ENCODE measurements at regions not wholly inside any gene's neighbourhood (a gene's known extent, or its start where the extent isn't known, plus 50 kb on each side); places are given as distances from the start of the nearest gene placed in this dataset.

GRCh38 chr13:40115426-40115825 is 460.0 kb downstream of the COG6 start:
- no peak for ATAC-seq
- intact Hi-C loops (cut with DNase I), result no loop called here
- DNase-seq (ENCODE audit: missing footprints), result no peak

GRCh38 chr13:40116008-40116407 is 460.5 kb downstream of the COG6 start:
- ATAC-seq, result no peak
- intact Hi-C loops (cut with DNase I), result no loop called here
- DNase-seq (ENCODE audit: missing footprints), result no peak

GRCh38 chr13:40118337-40118736 is 462.9 kb downstream of the COG6 start:
- intact Hi-C loops (cut with DNase I), result no loop called here
- ATAC-seq (no peak), DNase-seq (ENCODE audit: missing footprints) (no peak)

GRCh38 chr13:40119852-40120251 is 464.4 kb downstream of the COG6 start:
- no peak for ATAC-seq
- no peak for DNase-seq (ENCODE audit: missing footprints)
- intact Hi-C loops (cut with DNase I), result no loop called here

- intact Hi-C loops (cut with DNase I), result no loop called here
- DNase-seq (ENCODE audit: missing footprints), result no peak
- ATAC-seq, result peak; percentile 59
These were observed 464.8 kb downstream of the COG6 start for GRCh38 chr13:40120288-40120687.

- no peak for DNase-seq (ENCODE audit: missing footprints)
- intact Hi-C loops (cut with DNase I), result no loop called here
- ATAC-seq, result no peak
These were observed 465.3 kb downstream of the COG6 start for GRCh38 chr13:40120781-40121180.

GRCh38 chr13:40121722-40122121 is 466.3 kb downstream of the COG6 start:
- DNase-seq (ENCODE audit: missing footprints), result no peak
- intact Hi-C loops (cut with DNase I), result no loop called here
- no peak for ATAC-seq

- peak; percentile 47 for ATAC-seq
- DNase-seq (ENCODE audit: missing footprints), result no peak
- intact Hi-C loops (cut with DNase I), result no loop called here
These were observed 468.6 kb downstream of the COG6 start for GRCh38 chr13:40123962-40124632.

- DNase-seq (ENCODE audit: missing footprints), result no peak
- intact Hi-C loops (cut with DNase I), result no loop called here
- ATAC-seq, result no peak
These were observed 469.2 kb downstream of the COG6 start for GRCh38 chr13:40124633-40125015.

- DNase-seq (ENCODE audit: missing footprints) (no peak), ATAC-seq (no peak)
- intact Hi-C loops (cut with DNase I), result no loop called here
These were observed 469.9 kb downstream of the COG6 start for GRCh38 chr13:40125336-40125735.

- intact Hi-C loops (cut with DNase I), result no loop called here
- ATAC-seq (no peak), DNase-seq (ENCODE audit: missing footprints) (no peak)
These were observed 471.0 kb downstream of the COG6 start for GRCh38 chr13:40126306-40127085.

- intact Hi-C loops (cut with DNase I), result no loop called here
- ATAC-seq (no peak), DNase-seq (ENCODE audit: missing footprints) (no peak)
These were observed 472.0 kb downstream of the COG6 start for GRCh38 chr13:40127476-40127875.

GRCh38 chr13:40127925-40128324 is 472.5 kb downstream of the COG6 start:
- ATAC-seq, result no peak
- DNase-seq (ENCODE audit: missing footprints), result no peak
- intact Hi-C loops (cut with DNase I), result no loop called here

GRCh38 chr13:40129467-40129866 is 474.0 kb downstream of the COG6 start:
- ATAC-seq, result no peak
- intact Hi-C loops (cut with DNase I), result no loop called here
- DNase-seq (ENCODE audit: missing footprints), result no peak

GRCh38 chr13:40130871-40131636 is 475.6 kb downstream of the COG6 start:
- ATAC-seq (no peak), DNase-seq (ENCODE audit: missing footprints) (no peak)
- intact Hi-C loops (cut with DNase I), result no loop called here

- ATAC-seq (no peak), DNase-seq (ENCODE audit: missing footprints) (no peak)
- intact Hi-C loops (cut with DNase I), result no loop called here
These were observed 476.8 kb downstream of the COG6 start for GRCh38 chr13:40132249-40132648.

- intact Hi-C loops (cut with DNase I), result no loop called here
- no peak for ATAC-seq
- no peak for DNase-seq (ENCODE audit: missing footprints)
These were observed 481.4 kb downstream of the COG6 start for GRCh38 chr13:40136896-40137295.

GRCh38 chr13:40137400-40137799 is 481.9 kb downstream of the COG6 start:
- DNase-seq (ENCODE audit: missing footprints), result no peak
- intact Hi-C loops (cut with DNase I), result no loop called here
- ATAC-seq, result no peak

- intact Hi-C loops (cut with DNase I), result no loop called here
- DNase-seq (ENCODE audit: missing footprints) (no peak), ATAC-seq (no peak)
These were observed 484.5 kb downstream of the COG6 start for GRCh38 chr13:40139896-40140520.
